Amniotic epithelial cell (primary cell): ENCODE measurements at regions not wholly inside any gene's neighbourhood (a gene's known extent, or its start where the extent isn't known, plus 50 kb on each side); places are given as distances from the start of the nearest gene placed in this dataset.
"Not testable (repeated sequence)": the region's sequence is repeated elsewhere in the genome, so short reads cannot be mapped to it uniquely, and the experiment has no call there.

Experiments used
- DNase-seq: peaks from one replicate; pipeline ENCODE4 v3.0.0-alpha.2; 2010; ENCODE audit warnings: low read depth

DNA sequence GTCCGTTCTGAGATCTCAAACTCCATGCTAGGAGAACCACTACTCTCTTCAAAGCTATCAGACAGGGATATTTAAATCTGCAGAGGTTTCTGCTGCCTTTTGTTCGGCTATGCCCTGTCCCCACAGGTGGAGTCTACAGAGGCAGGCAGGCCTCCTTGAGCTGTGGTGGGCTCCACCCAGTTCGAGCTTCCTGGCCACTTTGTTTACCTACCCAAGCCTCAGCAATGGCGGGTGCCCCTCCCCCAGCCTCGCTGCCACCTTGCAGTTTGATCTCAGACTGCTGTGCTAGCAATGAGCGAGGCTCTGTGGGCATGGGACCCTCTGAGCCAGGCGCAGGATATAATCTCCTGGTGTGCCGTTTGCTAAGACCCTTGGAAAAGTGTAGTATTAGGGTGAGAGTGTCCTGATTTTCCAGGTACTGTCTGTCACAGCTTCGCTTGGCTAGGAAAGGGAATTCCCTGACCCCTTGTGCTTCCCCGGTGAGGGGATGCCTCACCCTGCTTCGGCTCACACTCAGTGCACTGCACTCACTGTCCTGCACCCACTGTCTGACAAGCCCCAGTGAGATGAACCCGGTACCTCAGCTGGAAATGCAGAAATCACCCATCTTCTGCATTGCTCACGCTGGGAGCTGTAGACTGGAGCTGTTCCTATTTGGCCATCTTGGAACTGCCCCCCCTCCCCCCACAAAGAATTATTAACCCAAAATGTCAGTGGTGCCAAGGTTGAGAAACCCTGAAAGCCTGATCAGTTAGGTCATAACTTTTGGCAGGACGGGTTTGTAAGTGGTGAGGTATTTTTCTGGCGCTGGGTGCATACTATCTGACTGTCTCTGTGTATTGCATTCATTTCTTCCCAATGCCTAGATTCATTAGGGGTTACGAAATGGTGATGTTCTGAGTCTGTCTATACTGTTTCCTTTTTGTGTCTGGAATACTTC lies 181.4 kb downstream of the TEX29 start:
- not testable (repeated sequence) for DNase-seq

DNA sequence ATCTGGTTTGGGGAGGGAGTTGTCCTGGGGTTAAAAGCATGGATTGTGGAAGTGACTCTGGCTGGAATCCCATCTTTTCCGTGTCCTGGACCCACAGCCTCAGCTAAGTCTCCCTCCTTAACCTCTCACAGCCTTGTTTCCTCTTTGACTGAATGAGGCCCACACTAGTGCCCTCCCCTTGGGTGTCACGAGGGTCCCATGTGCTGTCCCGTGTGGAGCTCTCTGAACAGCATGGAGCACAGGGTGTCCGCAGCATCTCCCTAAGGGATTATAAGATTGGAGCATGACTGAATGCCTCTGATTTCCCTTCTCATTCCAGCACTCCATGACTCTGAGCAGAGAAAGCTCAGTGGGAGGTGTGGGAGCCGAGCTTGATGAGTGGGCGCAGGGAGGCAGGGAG lies 182.5 kb downstream of the TEX29 start:
- no peak for DNase-seq

DNA sequence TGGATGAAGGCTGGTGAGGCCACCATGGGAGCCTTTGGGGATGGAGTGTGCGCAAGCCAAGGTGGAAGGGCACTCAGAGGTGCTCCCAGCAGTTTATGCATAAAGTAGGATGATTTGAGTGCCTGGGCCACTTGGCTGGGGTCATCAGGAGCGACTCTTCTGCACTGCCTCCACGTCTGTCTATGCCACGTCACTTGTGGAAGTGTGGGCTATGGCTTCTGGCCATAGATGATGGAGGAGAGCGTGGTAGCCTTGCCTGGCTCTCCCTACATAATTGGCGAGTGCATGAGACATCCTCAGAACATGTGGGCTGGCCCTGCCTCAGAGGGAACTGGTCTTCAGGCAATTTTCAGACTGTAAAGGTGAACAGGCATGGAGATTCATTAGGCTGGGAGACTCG lies 182.9 kb downstream of the TEX29 start:
- no peak for DNase-seq

DNA sequence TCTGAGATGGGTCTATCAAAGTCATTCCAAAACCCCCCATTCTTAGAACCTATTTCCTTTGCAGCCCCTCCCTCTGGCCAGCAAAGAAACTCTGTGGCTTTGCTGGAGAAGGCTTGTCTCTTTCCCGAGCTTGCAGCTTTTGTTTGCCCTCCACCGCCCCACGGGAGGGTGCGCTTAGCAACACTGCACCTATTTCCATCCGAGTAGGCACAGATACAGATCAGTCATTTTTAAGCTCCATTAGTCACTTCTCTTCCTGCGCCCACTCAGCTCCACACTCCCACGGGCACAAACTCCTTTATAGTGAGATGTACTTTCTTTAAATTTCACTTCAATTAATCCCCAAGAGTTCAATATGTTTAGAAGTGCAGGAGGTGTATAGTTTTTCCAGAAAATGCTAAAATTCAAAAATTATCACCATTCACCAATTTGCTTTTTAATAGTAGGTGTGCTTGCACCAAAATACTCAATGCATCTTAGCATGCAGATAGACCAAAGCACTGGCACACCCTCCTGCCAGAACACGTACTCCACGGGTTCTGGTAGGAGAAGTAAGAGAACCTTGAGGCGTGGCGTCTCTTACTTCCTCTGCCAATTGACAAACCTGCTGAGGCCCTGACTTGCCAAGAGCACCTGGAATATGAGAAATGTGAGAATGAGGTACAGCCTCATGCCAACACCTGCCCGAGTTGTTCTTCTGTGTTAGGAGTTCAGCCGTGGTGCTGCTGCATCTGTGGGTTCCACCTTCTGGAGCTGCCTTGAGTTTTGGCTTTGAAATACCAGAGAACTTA lies 183.7 kb downstream of the TEX29 start:
- no peak for DNase-seq

- DNase-seq = no peak
Measured at GRCh38 chr13:111505175-111505777, 184.8 kb downstream of the TEX29 start.

DNA sequence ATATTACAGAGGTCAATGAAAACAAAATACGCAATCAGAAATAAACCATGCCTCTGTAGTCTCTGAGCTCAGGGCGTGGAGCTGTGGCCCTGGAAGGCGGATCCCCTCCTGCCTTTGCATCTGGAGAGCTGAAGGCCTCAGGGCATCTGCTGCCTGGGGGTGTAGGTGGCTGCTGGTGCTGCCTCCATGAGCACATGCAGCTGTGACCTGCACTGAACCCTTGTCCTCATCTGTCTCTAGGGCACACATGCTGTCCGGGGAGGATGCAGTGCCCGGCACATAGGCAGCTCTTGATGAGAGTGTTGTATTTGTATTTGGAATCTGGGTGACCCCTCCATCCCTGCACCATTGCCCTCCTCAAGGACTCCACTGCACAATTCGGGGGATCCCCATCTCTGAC lies 185.7 kb downstream of the TEX29 start:
- no peak for DNase-seq

DNA sequence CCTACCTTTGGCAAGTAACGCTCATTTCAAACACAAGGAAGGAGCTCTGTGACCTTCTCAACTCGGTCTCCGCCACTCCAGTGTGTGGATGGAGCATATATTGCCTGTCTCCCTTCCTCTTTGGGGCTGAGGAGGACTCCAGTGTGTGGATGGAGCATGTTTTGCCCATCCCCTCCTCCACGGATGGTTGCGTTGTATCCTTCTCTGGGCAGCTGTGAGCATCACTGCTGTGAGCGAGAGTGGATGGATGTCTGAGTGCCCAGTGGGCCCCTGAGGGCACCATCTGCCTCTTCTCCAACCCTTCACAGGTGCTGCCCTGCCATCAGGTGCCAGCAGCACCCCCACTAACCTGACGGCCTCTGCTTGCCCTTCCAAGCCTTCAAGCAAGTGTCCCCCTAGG lies 186.2 kb downstream of the TEX29 start:
- DNase-seq = no peak

DNA sequence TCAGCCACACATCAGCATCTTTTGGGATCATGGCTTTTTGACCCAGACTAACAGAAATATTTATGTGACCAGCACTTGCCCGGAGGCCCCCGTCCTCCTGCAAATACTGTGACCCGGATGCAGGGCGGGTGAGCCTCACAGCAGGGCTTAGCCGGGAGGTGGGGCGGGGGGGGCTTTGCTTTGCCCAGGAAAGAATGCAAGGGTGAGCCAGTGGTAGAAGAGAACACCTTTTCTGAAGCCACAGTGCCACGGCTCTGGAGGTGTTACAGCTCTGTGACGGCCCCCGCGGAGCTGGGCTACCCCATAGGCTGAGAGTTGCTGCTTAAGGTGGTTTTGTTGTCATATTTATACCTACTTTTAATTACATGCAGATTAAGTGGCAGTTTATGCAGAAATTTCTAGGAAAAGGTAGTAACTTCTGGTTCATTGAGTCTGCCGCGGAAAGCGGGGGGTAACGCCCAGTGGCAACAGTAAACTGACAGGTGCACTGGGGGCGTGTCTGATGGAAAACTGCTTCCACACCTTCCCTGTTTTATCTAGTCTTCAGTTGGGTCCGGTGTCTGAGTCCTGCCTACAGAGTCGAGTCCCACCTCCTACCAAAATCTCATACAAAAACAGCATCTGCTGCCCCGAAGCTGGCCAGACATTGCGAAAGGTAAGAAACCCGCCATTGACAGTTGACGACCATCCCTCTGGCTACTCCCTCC lies 187.9 kb downstream of the TEX29 start:
- no peak for DNase-seq

GRCh38 chr13:111508902-111509509 lies 188.6 kb downstream of the TEX29 start:
- no peak for DNase-seq

GRCh38 chr13:111510502-111511218 lies 190.2 kb downstream of the TEX29 start:
- no peak for DNase-seq

DNA sequence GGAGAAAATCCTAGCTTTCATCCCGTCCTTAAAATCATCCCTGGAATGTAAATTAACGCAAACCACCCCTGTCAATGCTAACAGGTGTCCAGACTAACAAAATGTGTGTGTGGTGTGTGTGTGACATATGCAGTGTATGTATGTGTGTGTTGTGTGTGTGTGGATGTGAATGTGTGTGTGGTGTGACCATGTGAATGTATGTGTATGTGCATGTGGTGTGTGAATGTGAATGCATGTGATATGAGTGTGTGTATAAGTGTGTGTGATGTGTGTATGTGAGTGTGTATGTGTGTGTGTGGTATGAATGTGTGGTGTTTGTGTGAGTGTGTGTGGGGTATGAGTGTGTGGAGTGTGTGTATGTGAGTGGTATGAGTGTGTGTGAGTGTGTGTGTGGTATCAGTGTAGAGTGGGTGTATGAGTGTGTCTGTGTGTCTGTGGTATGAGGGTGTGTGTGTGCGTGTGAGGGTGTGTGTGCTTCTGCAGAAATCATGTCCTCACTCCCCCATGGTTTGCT lies 190.8 kb downstream of the TEX29 start:
- DNase-seq = no peak

DNA sequence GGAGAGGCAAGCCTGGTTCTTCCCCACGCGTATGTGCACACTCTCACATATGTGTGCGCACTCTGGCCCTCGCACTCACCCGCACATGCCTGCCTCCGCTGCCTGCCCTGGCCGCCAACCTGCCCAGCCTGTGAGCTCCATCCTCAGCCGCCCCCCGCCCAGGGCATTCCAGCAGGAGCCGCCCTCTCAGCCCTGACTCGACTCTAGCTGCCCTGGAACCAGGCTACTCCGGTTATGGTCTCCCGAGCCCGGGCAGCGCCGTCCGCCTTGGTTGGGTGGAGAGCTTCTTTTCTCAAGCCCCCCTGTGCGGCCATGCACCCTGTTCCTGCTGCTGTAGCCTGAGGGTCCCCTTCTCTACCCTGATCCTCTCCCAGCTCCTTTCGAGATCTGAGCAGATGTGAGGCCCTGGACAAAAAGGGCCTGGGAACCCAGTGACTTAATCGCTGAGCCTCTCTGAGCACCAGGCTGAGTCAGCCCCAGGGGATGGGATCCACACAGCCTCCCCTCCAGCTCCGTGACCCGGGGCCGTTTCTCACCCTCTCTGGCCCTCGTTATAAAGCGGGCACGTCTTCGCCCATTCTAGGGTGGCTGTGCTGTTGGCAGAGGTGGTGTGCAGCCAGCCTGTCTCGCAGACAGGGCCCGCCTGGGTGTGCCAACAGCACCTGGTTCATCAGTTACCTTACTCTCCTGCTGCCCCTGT lies 191.5 kb downstream of the TEX29 start:
- no peak for DNase-seq

DNA sequence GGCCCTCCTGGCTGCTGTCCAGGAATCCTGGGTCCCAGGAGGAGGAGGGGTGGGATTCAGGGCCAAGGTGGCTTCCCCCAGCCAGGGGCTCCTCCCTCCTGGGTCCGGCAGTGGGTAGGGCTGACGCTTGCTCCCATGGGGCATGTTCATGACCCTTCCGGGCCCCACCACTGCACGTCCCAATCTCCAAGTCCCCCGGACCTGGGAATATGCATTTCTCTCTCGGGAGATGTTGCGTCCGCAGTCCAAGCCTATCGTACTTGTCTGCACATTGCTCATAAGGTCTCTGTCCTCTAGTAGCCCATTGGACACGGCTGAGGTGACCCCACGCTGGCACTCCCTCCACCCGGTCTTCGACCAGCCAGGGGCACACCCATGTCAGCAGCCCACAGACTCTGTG lies 192.3 kb downstream of the TEX29 start:
- DNase-seq = no peak

- DNase-seq = no peak
Measured at GRCh38 chr13:111513766-111514609, 193.5 kb downstream of the TEX29 start.

DNA sequence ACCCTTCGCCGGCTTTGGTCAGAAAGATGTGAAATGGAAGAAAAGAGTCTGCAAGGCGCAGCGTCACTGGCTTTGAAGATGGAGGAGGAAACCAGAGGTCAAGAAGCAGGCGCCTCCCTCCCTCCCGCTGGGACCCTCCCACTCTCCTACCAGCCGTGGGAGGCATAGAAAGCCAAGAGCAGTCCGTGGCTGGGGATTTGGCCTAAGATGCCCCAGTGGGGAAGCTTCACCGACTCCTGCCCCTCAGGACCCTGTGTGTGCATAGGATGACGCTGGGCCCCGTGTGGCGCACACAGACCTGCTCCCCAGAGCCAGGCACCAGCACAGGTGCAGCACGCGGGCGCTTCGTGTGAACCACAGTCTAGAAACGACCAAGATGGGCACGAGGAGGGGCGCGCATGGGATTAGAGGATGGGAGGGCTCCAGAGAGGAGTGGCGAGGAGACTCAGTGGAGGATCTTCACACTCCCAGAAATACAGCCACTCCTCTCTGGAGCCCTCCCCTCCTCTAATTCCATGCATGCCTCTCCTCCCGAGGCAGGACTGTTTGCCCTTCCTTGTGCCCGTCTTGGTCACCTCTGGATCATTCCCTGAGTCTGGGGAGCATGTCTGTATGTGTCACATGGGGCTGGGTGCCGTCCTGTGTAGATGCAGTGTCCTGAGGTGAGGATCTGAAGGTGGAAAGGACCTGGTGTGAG lies 194.3 kb downstream of the TEX29 start:
- DNase-seq = no peak

DNA sequence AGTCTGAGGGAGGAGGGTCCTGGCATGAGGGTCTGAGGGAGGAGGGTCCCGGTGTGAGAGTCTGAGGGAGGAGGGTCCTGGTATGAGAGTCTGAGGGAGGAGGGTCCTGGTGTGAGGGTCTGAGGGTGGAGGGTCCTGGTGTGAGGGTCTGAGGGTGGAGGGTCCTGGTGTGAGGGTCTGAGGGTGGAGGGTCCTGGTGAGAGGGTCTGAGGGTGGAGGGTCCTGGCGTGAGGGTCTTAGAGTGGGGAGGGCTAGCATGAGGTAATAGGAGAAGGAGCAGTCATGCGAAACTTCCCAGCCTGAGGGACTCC lies 194.8 kb downstream of the TEX29 start:
- DNase-seq = no peak

- DNase-seq = no peak
Measured at GRCh38 chr13:111515635-111516034, 195.2 kb downstream of the TEX29 start.

GRCh38 chr13:111516712-111517640 lies 196.5 kb downstream of the TEX29 start:
- no peak for DNase-seq
